WTC11 (cell line): ENCODE measurements at regions not wholly inside any gene's neighbourhood (a gene's known extent, or its start where the extent isn't known, plus 50 kb on each side); places are given as distances from the start of the nearest gene placed in this dataset.

ENCODE experiments used
- CBFB ChIP-seq: sonication (generic); formaldehyde crosslinking; IDR thresholded peaks from 2 replicates; pipeline ENCODE4 v1.8.1; 2022; ENCODE audit warnings: mild to moderate bottlenecking, low read depth, missing genetic modification reagents
- KAT7 ChIP-seq: sonication (generic); formaldehyde crosslinking; IDR thresholded peaks from 2 replicates; pipeline ENCODE4 v1.8.1; 2023; ENCODE audit warnings: missing genetic modification reagents, mild to moderate bottlenecking, borderline replicate concordance
- RELA ChIP-seq: sonication (generic); formaldehyde crosslinking; IDR thresholded peaks from 2 replicates; pipeline ENCODE4 v1.8.1; 2022; ENCODE audit warnings: missing genetic modification reagents, mild to moderate bottlenecking, borderline replicate concordance
- TEAD4 ChIP-seq: sonication (generic); formaldehyde crosslinking; IDR thresholded peaks from 2 replicates; pipeline ENCODE4 v1.8.0; 2022; ENCODE audit warnings: mild to moderate bottlenecking, missing genetic modification reagents
- TF ChIP-seq, protein P1 (sequence below): fragments of 200-600 bp; IDR thresholded peaks from 2 replicates; pipeline ENCODE4 v1.8.0; 2022; ENCODE audit warnings: antibody characterized with exemption

DNA sequence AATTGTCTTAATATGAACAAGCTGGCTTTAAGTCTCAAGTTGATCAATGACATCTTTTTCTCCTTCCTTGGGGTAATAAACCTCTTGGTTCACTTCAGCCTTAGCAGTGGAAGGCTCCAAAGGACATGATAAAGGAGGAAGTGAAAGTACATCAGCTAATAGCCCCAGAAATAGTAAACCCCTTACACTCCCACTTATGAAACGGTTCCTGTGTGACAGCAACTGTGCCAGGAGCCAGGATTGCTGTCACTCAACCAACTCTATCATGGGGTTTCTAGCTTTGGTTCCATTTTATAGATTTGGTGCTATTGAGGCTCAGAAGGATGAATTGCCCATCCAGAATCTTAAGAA lies 216.7 kb downstream of the ABHD5 start:
- TF ChIP-seq RELA (CRISPR knock-in tag) (no peak), TEAD4 (CRISPR knock-in tag) (no peak), CBFB (CRISPR knock-in tag) (no peak), KAT7 (CRISPR knock-in tag) (no peak)
- TF ChIP-seq, protein P1, sequence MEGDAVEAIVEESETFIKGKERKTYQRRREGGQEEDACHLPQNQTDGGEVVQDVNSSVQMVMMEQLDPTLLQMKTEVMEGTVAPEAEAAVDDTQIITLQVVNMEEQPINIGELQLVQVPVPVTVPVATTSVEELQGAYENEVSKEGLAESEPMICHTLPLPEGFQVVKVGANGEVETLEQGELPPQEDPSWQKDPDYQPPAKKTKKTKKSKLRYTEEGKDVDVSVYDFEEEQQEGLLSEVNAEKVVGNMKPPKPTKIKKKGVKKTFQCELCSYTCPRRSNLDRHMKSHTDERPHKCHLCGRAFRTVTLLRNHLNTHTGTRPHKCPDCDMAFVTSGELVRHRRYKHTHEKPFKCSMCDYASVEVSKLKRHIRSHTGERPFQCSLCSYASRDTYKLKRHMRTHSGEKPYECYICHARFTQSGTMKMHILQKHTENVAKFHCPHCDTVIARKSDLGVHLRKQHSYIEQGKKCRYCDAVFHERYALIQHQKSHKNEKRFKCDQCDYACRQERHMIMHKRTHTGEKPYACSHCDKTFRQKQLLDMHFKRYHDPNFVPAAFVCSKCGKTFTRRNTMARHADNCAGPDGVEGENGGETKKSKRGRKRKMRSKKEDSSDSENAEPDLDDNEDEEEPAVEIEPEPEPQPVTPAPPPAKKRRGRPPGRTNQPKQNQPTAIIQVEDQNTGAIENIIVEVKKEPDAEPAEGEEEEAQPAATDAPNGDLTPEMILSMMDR: no peak
